ENCODE measurements at regions not wholly inside any gene's neighbourhood (a gene's known extent, or its start where the extent isn't known, plus 50 kb on each side); places are given as distances from the start of the nearest gene placed in this dataset.

- no peak for DNase-seq (ENCODE audit: low spot score)
Measured at GRCh38 chr1:94646141-94646643, 104.6 kb upstream of the F3 start.

DNA sequence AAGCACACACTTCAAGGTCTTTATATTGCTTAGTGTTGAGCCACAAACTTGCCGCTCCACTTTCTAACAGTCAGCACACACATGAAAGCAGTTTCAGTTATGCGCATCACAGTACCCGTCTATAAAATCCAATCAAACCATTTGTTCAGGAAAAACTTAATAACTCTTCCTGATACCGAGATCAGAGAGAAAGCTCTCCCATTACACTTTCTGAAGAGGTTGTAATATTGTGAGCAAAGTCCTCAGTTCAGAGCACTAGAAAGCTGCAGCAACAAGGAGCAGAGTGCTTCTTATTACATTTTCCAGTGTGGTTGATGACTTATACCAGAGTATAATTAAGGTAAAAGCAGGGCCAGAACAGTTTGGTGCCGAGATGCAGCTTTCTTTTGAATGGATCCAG is 102.8 kb upstream of the F3 start:
- DNase-seq (ENCODE audit: low spot score): no peak

- DNase-seq (ENCODE audit: low spot score): no peak
Measured at GRCh38 chr1:94643819-94644218, 102.3 kb upstream of the F3 start.

DNA sequence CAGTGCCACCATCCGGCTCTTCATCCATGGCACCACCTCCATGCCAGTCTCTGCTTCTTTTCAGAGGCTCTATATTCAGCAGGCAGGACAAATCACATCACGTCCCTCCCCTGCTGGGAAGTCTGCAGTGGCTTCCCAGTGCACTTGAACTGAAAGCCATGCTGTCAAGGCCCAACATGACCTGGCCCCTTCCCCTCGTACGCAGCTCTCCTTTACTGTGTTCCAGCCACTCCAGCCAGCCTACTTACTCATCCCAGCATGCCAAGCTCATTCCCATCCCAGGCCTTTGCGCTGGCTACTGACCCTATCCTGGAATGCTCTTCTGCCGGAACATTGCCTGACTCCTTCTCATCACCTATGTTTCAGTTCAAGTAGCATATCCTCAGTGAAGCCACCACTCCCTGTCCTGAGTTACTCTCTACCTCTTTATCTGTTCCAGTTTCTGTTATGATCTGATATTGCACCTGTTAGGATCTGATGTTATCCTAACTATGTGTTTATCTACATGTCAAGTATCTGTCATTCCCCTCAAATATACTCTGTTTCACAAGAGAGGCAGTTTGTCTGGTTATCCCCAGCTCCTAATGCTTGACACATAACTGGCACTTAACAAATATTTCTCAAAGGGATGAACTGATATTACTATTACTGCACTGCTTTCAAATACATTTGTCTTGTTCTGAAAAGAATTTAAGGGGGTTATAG is 101.2 kb upstream of the F3 start:
- no peak for DNase-seq (ENCODE audit: low spot score)

GRCh38 chr1:94641990-94642389 is 100.4 kb upstream of the F3 start:
- DNase-seq (ENCODE audit: low spot score): no peak

GRCh38 chr1:94640125-94640524 is 98.6 kb upstream of the F3 start:
- no peak for DNase-seq (ENCODE audit: low spot score)

GRCh38 chr1:94637121-94637520 is 95.6 kb upstream of the F3 start:
- DNase-seq (ENCODE audit: low spot score): no peak

GRCh38 chr1:94636624-94637023 is 95.1 kb upstream of the F3 start:
- no peak for DNase-seq (ENCODE audit: low spot score)

DNA sequence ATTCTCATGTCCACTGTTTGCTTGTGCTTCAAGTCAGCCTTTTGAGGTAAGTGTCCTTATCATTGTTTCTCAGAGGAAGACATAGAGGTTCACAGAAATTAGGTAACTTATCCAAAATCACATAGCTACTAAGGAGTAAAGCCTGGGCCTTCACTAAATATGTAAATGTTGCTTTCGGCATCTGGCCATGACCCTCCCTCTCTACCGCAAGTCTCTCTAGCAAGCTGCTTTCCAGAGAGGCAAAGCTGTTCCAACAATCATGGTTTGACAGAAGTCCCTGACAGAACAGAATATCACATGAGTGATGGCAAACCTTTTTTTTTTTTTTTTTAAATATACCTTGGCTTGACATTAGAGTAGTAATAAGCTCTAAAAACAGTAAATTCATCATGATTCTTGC is 94.5 kb upstream of the F3 start:
- DNase-seq (ENCODE audit: low spot score): no peak

- no peak for DNase-seq (ENCODE audit: low spot score)
Measured at GRCh38 chr1:94634977-94635416, 93.4 kb upstream of the F3 start.

DNA sequence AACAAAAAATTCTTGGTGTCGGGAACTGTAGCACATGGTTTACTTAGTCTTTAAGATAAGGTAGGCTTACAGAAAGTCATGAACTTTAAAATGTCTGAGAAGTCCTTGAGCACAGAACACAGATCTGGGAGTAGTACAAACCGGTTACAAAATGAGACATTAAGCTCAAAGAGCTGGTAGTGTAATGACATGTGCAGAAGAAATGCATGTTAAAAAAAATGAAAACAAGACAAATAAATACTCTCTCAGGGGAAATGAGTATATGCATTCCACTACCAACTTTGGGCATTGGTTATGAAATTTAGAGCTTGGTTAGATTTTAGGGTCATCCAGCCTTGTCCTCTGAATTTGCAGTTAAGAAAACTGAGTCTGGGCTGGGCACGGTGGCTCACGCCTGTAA is 91.5 kb upstream of the F3 start:
- no peak for DNase-seq (ENCODE audit: low spot score)

DNA sequence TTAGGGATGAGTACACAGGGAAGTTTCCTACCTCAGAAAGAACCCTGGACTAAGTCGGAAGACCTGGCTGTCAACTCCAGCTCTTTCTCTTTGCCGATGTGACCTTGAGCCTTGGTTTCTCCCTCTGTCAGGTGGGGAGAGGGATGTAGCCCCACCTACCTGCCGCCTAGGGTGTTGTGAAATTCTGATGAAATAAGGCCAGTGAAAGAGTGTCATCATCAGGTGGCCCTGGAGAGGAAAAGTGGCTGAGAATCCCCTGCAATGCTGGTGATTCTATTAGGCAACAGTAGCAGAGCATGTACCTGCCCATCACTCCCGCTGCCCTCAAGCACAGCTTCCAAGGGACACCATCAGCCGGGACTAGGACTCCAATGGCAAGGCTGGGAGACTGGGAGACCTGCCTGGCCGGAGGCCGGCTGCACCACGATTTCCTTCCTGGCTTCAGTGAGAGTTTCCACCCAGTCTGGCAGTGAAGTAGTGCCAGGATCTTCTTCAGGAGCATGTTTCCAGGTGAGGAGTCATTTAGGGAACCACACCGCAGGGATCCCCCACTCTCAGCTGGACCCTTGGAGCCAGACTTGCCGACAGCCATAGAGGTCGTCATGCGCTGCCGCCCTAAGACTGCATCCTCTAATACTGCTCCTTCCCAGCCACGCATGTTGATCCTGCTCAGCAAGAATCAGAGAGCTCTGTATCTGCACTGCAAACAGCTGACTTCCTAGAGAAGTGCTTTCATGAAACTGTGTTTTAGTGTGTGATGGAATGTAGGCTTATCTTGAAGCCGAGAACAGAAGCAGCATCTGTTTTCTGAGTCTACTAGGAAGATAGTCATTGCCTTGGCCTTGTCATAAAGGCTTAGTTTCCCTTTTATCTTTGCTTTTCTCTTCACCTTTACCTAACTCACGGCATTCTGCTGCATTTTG is 88.0 kb upstream of the F3 start:
- no peak for DNase-seq (ENCODE audit: low spot score)

DNA sequence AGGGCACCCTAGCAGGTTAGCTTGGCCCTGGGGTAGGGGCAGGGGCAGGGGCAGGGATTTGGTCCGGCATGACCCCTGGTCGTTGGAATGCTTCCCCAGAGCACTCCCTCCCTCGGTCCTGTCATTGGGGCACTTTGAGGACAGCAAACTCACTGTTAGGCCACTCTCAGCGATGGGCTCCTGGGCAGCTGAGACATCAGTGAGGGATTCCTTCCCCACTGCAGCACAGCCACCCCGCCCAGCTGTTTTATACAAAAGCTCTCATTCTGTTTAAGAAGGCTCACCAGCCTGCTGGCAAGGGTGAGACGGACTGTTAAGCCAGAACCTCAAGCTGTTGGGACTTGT is 86.9 kb upstream of the F3 start:
- no peak for DNase-seq (ENCODE audit: low spot score)

DNA sequence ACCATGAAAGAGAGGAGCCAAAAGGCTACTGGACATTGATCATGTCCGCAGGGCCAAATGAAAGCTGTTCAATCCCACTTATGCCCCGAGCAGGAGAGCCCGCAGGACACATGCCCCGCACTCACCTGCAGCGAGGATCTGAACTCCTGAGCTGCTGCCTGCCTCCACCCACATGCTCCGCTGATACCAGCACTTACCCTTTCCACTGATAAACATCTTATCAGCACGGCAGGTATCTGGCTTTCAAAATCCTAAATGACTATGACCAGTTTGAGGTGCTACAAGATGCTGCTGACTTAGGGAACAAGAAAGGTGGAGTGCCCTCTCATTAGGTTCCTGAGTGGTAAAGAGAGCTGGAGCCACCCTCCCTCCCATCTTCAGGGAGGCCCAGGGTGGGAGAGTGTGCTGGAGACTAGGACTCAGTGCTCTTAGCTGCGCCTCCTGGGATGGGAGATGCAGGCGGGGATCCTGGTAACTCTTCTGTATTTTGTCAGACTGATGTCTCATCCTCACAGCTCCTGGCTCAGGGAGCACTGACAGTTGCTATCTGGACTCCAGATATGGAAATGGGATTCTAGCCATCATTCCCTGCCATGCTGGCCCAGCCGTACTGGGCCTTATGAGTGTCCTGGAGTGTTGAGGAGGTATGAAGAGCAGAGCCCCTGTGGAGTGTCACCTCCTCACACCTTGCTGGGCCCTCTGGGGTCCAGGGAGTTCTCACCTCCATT is 86.4 kb upstream of the F3 start:
- no peak for DNase-seq (ENCODE audit: low spot score)

DNA sequence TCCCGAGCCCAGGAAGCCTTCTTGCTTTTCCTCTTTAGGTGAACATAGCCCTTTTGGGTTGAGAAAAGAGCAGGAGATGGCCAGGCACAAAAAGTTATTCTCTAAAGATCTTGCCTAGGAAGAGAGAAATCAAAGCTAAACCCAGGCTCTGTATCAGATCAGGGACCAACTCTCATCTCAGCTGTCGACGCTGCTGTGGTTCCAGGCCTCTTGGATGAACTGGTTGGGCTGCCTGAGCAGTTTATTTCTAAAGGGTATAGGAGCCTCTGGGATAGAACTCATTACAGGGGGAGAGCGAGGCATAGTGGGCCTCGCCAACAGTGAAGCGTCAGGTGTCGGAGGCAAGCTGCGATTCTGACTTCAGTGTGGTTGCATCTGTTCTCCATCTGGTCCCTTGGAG is 82.6 kb upstream of the F3 start:
- no peak for DNase-seq (ENCODE audit: low spot score)

GRCh38 chr1:94623560-94624148 is 82.1 kb upstream of the F3 start:
- no peak for DNase-seq (ENCODE audit: low spot score)

DNA sequence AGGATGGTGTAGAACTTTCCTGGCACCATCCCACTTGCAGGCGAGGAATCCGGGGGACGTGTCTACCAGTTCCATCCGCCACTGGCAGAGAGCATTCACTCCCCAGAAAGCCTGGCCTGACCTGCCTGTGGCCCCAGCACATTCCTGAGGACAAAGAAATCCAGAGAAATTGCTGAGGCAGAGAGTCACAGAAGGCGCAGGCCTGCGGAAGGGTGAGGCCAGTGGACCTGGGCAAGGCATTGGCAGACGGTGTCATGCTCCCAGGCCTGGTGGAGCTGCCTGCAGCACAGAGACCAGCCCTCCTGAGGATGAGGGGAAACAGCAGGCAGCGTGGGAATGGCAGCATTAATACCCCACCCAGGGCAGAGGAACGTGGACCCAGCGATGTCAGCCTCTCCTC is 81.2 kb upstream of the F3 start:
- no peak for DNase-seq (ENCODE audit: low spot score)

GRCh38 chr1:94621802-94622201 is 80.2 kb upstream of the F3 start:
- DNase-seq (ENCODE audit: low spot score): no peak

GRCh38 chr1:94621395-94621794 is 79.8 kb upstream of the F3 start:
- DNase-seq (ENCODE audit: low spot score): no peak

DNA sequence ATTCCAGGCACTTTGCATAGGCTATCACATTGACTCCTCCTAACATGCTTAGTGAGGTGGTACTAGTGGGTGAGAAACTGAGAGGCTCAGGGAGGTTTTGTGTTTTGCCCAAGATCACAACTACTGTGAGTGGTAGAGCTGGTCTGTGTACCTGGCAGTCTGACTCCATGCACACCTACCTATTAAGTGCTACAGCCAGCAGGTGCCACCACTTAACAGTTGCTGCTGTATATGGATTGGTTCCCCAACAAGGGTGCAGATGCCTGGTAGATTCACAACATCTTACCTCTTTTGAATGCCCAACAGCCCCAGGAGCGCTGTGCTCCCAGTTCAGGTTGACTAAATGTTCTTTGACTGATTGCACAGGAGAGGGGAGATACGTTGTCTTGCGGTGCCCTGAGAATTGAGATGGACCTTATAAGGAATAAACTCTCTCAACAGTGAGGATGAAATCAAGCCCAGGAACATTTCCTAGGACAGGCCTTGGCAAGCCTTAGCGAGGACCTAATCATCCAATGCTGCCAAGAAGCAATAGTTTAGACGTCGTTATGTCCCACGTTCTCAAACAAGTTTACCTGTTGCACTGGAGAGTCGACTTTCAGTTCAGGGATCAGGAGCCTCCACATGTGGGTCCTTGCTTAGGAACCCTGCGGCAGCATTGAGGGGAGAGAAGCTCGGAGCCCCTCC is 78.9 kb upstream of the F3 start:
- DNase-seq (ENCODE audit: low spot score): no peak

DNA sequence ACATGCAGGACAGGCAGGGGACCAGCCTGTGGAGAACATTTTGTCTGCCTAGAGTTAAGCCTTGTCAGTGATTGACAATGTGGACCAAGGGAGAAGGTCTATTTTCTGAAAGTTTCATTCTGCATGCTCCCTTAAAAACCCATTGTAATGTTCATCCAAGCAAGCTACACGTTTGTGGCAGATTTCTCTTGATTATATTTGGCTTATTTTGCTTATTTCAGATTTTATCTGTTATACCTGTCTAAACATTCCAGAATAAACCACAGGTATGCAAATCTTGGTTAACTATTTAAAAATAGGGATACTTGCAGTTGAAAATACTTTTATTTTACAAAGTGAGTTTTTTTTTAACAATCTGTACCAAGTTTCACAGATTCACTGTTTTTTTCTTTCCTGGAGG is 78.2 kb upstream of the F3 start:
- no peak for DNase-seq (ENCODE audit: low spot score)
